GM20000 (cell line): ENCODE measurements at regions not wholly inside any gene's neighbourhood (a gene's known extent, or its start where the extent isn't known, plus 50 kb on each side); places are given as distances from the start of the nearest gene placed in this dataset.

Experiments
- DNase-seq: peaks from one replicate; pipeline ENCODE4 v3.0.0; 2012; ENCODE audit warnings: low spot score
- CTCF ChIP-seq: IDR thresholded peaks from 2 replicates; pipeline ENCODE4 v1.5.1; 2012; ENCODE audit warnings: mild to moderate bottlenecking, control low read depth; ENCODE audit errors: extremely low read depth, missing control alignments

- no peak for TF ChIP-seq CTCF
Measured at GRCh38 chr1:195047772-195048171, 1560.5 kb downstream of the KCNT2 start.

GRCh38 chr1:195045072-195045471 is 1563.2 kb downstream of the KCNT2 start:
- DNase-seq, result no peak
- no peak for TF ChIP-seq CTCF

More at GRCh38 chr1:195047772-195048171, 1560.5 kb downstream of the KCNT2 start:
- no peak for DNase-seq

GRCh38 chr1:195030793-195031192 is 1577.4 kb downstream of the KCNT2 start:
- no peak for TF ChIP-seq CTCF
- DNase-seq, result no peak

GRCh38 chr1:195026792-195027191 is 1581.4 kb downstream of the KCNT2 start:
- TF ChIP-seq CTCF, result no peak
- DNase-seq, result no peak

GRCh38 chr1:195019385-195019784 is 1588.9 kb downstream of the KCNT2 start:
- no peak for TF ChIP-seq CTCF
- DNase-seq, result no peak

GRCh38 chr1:195012995-195013394 is 1595.2 kb downstream of the KCNT2 start:
- TF ChIP-seq CTCF, result no peak
- DNase-seq, result no peak

- no peak for DNase-seq
- TF ChIP-seq CTCF, result no peak
Measured at GRCh38 chr1:195005338-195005737, 1602.9 kb downstream of the KCNT2 start.
